Thyroid gland (tissue), 4 donors: ENCODE measurements at regions not wholly inside any gene's neighbourhood (a gene's known extent, or its start where the extent isn't known, plus 50 kb on each side); places are given as distances from the start of the nearest gene placed in this dataset.

ENCODE experiments used
- POLR2A ChIP-seq, 2 donors: fragments of 450-650 bp; IDR thresholded peaks; one replicate each; pipeline ENCODE4 v1.6.1; 2017; ENCODE audit warnings: antibody characterized with exemption in 2 of 2, mild to moderate bottlenecking in 2 of 2, moderate library complexity in 1 of 2
- TF ChIP-seq, protein P1 (sequence below), 6 experiments: fragments of 200-600 bp in 3 of 6; fragments of 450-650 bp in 3 of 6; sonication (generic) in 3 of 6; IDR thresholded peaks; one replicate each; pipeline ENCODE4 v1.5.1; 2016 to 2019; ENCODE audit warnings: antibody characterized with exemption in 6 of 6, mild to moderate bottlenecking in 2 of 6, inconsistent platforms in 1 of 6, moderate library complexity in 1 of 6

DNA sequence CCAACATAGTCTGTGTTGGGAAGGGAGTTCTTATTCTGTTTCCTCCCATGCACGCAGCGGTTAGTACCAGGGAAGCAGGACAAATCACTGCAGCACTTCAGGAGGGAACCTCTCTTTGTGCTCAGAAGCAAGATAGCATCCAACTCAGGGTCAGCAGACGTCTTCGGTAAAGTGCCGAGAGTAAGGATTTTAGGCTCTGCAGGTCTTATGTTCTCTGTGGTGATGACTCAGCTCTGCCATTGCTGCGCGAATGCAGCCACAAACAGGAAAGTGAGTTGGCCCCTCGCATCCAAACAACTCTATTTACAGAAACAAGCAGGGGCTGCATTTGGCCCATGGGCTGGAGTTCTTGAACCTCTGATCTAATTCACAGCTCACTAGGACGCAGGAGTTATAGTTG is 122.1 kb upstream of the SPATA13 start:
- TF ChIP-seq, protein P1, sequence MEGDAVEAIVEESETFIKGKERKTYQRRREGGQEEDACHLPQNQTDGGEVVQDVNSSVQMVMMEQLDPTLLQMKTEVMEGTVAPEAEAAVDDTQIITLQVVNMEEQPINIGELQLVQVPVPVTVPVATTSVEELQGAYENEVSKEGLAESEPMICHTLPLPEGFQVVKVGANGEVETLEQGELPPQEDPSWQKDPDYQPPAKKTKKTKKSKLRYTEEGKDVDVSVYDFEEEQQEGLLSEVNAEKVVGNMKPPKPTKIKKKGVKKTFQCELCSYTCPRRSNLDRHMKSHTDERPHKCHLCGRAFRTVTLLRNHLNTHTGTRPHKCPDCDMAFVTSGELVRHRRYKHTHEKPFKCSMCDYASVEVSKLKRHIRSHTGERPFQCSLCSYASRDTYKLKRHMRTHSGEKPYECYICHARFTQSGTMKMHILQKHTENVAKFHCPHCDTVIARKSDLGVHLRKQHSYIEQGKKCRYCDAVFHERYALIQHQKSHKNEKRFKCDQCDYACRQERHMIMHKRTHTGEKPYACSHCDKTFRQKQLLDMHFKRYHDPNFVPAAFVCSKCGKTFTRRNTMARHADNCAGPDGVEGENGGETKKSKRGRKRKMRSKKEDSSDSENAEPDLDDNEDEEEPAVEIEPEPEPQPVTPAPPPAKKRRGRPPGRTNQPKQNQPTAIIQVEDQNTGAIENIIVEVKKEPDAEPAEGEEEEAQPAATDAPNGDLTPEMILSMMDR (IDR thresholded peaks at IDR 0.05): no peak
- no peak for TF ChIP-seq POLR2A (IDR thresholded peaks at IDR 0.05)
